ENCODE measurements at regions not wholly inside any gene's neighbourhood (a gene's known extent, or its start where the extent isn't known, plus 50 kb on each side); places are given as distances from the start of the nearest gene placed in this dataset.

DNA sequence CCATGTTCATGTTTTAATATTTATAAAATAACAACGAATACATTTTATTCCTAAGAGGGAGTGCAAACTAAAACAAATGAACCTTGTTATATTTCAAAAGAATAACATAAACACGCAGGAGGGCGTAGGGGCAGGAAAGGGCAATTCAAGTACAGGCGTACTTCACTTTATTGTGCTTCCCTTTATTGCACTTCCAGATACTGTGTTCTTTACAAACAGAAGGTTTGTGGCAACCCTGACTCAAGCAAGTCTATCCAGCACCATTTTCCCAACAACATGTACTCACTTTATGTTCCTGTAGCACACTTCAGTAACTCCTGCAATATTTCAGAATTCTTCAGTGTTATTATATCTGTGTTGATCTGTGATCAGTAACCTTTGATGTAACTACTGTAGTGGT, 84.6 kb upstream of the PLEKHA5 start:
- H3F3A ChIP-seq (ENCODE audit: low read depth): no peaks in the 10 kb centered on the region

DNA sequence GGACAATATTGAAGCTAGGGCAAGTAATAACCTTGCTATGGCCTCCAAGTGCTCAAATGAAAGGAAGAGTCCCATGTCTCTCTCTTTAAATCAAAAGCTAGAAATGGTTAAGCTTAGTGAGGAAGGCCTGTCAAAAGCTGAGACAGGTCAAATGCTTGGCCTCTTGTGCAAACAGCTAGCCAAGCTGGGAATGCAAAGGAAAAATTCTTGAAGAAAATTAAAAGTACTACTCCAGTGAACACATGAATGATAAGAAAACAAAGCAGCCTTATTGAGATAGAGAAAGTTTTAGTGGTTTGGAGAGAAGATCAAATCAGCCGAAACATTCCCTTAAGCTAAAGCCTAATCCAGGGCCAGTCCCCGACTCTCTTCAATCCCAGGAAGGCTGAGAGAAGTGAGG, 84.1 kb upstream of the PLEKHA5 start:
- no peak overlapping the region for H3K4me3 ChIP-seq (ENCODE audit: low read length, poor library complexity, severe bottlenecking)
- no peak overlapping the region for H3K4me2 ChIP-seq (ENCODE audit: low read depth, low read length, poor library complexity, severe bottlenecking)

More for the DNA sequence above, 84.6 kb upstream of the PLEKHA5 start:
- no peaks in the 10 kb centered on the region for H3K36me3 ChIP-seq (ENCODE audit: insufficient read depth, low read length)
- no peaks in the 10 kb centered on the region for H3K9me2 ChIP-seq (replicated peaks; ENCODE audit: low read depth, low read length)
- H3K27me3 ChIP-seq (ENCODE audit: insufficient read depth, low read length, poor library complexity, severe bottlenecking): no peaks in the 10 kb centered on the region
- no peak overlapping the region for H3K4me2 ChIP-seq (ENCODE audit: low read depth, low read length, poor library complexity, severe bottlenecking)
- H4K20me1 ChIP-seq (ENCODE audit: insufficient read depth, low read length, poor library complexity, severe bottlenecking): no peaks in the 10 kb centered on the region
- TF ChIP-seq CTCF (conservative IDR thresholded peaks at IDR 0.05; ENCODE audit: low read length): no peak
- TF ChIP-seq EZH2phosphoT487 (IDR thresholded peaks at IDR 0.05; ENCODE audit: borderline replicate concordance): no peak
- H3K9ac ChIP-seq (ENCODE audit: low read depth, low read length, poor library complexity, severe bottlenecking): no peak overlapping the region
- H3K4me3 ChIP-seq (ENCODE audit: low read length, poor library complexity, severe bottlenecking): no peak overlapping the region
- H3K79me2 ChIP-seq (ENCODE audit: insufficient read depth, low read length): no peaks in the 10 kb centered on the region
- H3K4me1 ChIP-seq (ENCODE audit: insufficient read depth, low read length, poor library complexity, severe bottlenecking): no peaks in the 10 kb centered on the region
- no peak overlapping the region for H2AFZ ChIP-seq (ENCODE audit: low read length)
- no peaks in the 10 kb centered on the region for H3K9me3 ChIP-seq (ENCODE audit: insufficient read depth, low read depth, low read length)

DNA sequence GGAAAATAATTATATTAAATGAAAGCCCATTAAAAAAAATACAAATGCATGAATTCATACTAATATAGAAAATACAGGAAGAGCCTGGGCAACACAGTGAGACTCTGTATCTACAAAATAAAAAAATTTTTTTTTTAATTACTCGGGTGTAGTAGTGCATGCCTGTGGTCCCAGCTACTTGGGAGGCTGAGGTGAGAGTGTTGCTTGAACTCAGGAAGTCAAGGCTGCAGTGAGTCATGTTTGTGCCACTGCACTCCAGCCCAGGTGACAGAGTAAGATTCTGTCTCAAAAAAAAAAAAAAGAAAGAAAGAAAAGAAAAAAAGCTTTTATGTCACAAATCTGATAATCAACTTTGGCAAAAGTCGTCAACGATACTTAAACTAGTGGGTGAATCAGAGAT, 80.6 kb upstream of the PLEKHA5 start:
- Histone ChIP-seq H3K9ac (ENCODE audit: low read depth, low read length, poor library complexity, severe bottlenecking) (no peak overlapping the region), H3K4me3 (ENCODE audit: low read length, poor library complexity, severe bottlenecking) (no peak overlapping the region), H3K4me2 (ENCODE audit: low read depth, low read length, poor library complexity, severe bottlenecking) (no peak overlapping the region), H3K36me3 (ENCODE audit: insufficient read depth, low read length) (no peaks in the 10 kb centered on the region), H3K79me2 (ENCODE audit: insufficient read depth, low read length) (no peaks in the 10 kb centered on the region), H3K9me3 (ENCODE audit: insufficient read depth, low read depth, low read length) (no peaks in the 10 kb centered on the region), H4K20me1 (ENCODE audit: insufficient read depth, low read length, poor library complexity, severe bottlenecking) (no peaks in the 10 kb centered on the region), H2AFZ (ENCODE audit: low read length) (no peak overlapping the region), H3K27me3 (ENCODE audit: insufficient read depth, low read length, poor library complexity, severe bottlenecking) (no peaks in the 10 kb centered on the region), H3K4me1 (ENCODE audit: insufficient read depth, low read length, poor library complexity, severe bottlenecking) (no peaks in the 10 kb centered on the region), H3F3A (ENCODE audit: low read depth) (no peaks in the 10 kb centered on the region), H3K9me2 (replicated peaks; ENCODE audit: low read depth, low read length) (no peaks in the 10 kb centered on the region)
- no peak for TF ChIP-seq EZH2phosphoT487 (IDR thresholded peaks at IDR 0.05; ENCODE audit: borderline replicate concordance)
- TF ChIP-seq CTCF (conservative IDR thresholded peaks at IDR 0.05; ENCODE audit: low read length): no peak

More for the DNA sequence above, 84.1 kb upstream of the PLEKHA5 start:
- Histone ChIP-seq H3K36me3 (ENCODE audit: insufficient read depth, low read length) (no peaks in the 10 kb centered on the region), H3K9me2 (replicated peaks; ENCODE audit: low read depth, low read length) (no peaks in the 10 kb centered on the region), H2AFZ (ENCODE audit: low read length) (no peak overlapping the region), H3K27me3 (ENCODE audit: insufficient read depth, low read length, poor library complexity, severe bottlenecking) (no peaks in the 10 kb centered on the region), H4K20me1 (ENCODE audit: insufficient read depth, low read length, poor library complexity, severe bottlenecking) (no peaks in the 10 kb centered on the region), H3K4me1 (ENCODE audit: insufficient read depth, low read length, poor library complexity, severe bottlenecking) (no peaks in the 10 kb centered on the region), H3K9ac (ENCODE audit: low read depth, low read length, poor library complexity, severe bottlenecking) (no peak overlapping the region), H3K79me2 (ENCODE audit: insufficient read depth, low read length) (no peaks in the 10 kb centered on the region), H3F3A (ENCODE audit: low read depth) (no peaks in the 10 kb centered on the region), H3K9me3 (ENCODE audit: insufficient read depth, low read depth, low read length) (no peaks in the 10 kb centered on the region)
- TF ChIP-seq CTCF (conservative IDR thresholded peaks at IDR 0.05; ENCODE audit: low read length) (no peak), EZH2phosphoT487 (IDR thresholded peaks at IDR 0.05; ENCODE audit: borderline replicate concordance) (no peak)

Measured in Loucy (cell line).